ENCODE measurements at regions not wholly inside any gene's neighbourhood (a gene's known extent, or its start where the extent isn't known, plus 50 kb on each side); places are given as distances from the start of the nearest gene placed in this dataset.

GRCh38 chr10:65778753-65779152 lies 1147.1 kb upstream of the LRRTM3 start:
- TF ChIP-seq ZBTB1 (tag by site-specific recombination; IDR thresholded peaks at IDR 0.05) (no peak), YY1 (tag by site-specific recombination; IDR thresholded peaks at IDR 0.05) (no peak), CTCF (tag by site-specific recombination; IDR thresholded peaks at IDR 0.05) (no peak), EGR2 (tag by site-specific recombination; IDR thresholded peaks at IDR 0.05; ENCODE audit: low read depth) (no peak), ZNF791 (tag by site-specific recombination; IDR thresholded peaks at IDR 0.05) (no peak), ZNF114 (tag by site-specific recombination; IDR thresholded peaks at IDR 0.05) (no peak), ZNF280D (tag by site-specific recombination; IDR thresholded peaks at IDR 0.05) (no peak), ZNF133 (tag by site-specific recombination; IDR thresholded peaks at IDR 0.05) (no peak), HOXA7 (CRISPR knock-in tag; IDR thresholded peaks at IDR 0.05; ENCODE audit: borderline replicate concordance) (no peak)
